ENCODE measurements at regions not wholly inside any gene's neighbourhood (a gene's known extent, or its start where the extent isn't known, plus 50 kb on each side); places are given as distances from the start of the nearest gene placed in this dataset.

DNA sequence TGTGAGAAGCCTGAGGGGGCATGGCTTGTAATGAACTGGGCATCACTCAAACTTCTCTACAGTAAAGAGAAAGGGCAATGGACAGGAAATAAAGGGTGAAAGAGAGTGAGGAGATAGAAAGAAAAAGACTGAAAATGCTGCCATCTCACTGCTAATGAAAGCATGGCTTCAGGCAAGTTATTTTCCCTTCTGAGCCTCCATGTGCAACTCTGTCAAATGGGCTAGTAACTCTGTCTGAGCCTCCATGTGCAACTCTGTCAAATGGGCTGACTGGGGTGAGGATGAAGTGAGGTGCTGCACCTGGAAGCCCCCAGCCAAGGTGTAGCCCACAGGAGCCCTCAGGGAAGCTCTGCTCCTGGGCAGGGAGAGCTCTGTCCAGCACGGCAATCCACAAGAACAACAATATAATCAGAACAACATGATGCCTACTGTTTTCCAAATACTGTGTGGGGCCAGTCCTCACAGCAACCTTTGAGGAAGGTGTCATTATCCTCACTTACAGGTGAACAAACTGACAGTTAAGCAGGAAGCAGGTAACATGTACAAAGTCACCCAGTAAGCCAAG is 73.8 kb upstream of the XPA start:
- TF ChIP-seq, protein P1, sequence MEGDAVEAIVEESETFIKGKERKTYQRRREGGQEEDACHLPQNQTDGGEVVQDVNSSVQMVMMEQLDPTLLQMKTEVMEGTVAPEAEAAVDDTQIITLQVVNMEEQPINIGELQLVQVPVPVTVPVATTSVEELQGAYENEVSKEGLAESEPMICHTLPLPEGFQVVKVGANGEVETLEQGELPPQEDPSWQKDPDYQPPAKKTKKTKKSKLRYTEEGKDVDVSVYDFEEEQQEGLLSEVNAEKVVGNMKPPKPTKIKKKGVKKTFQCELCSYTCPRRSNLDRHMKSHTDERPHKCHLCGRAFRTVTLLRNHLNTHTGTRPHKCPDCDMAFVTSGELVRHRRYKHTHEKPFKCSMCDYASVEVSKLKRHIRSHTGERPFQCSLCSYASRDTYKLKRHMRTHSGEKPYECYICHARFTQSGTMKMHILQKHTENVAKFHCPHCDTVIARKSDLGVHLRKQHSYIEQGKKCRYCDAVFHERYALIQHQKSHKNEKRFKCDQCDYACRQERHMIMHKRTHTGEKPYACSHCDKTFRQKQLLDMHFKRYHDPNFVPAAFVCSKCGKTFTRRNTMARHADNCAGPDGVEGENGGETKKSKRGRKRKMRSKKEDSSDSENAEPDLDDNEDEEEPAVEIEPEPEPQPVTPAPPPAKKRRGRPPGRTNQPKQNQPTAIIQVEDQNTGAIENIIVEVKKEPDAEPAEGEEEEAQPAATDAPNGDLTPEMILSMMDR (conservative IDR thresholded peaks at IDR 0.05) = no peak
- no peak for TF ChIP-seq ZFX (IDR thresholded peaks at IDR 0.05)

All from C4-2B (cell line).